HEK293T (cell line): ENCODE measurements at regions not wholly inside any gene's neighbourhood (a gene's known extent, or its start where the extent isn't known, plus 50 kb on each side); places are given as distances from the start of the nearest gene placed in this dataset.

Experiments used
- CTCF ChIA-PET: fragments of 350-600 bp; formaldehyde crosslinking; extraction: SDS; loops from one replicate; lab custom pipeline; 2021; ENCODE audit warnings: antibody characterized with exemption, inconsistent platforms; lab: Yijun Ruan, JAX
- POLR2A ChIA-PET: fragments of 350-600 bp; formaldehyde crosslinking; extraction: SDS; loops from one replicate; lab custom pipeline; 2020; ENCODE audit warnings: antibody characterized with exemption, inconsistent platforms; lab: Yijun Ruan, JAX
- DNase-seq: peaks from one replicate; pipeline ENCODE4 v3.0.0; 2012; ENCODE audit warnings: mixed read lengths; ENCODE audit errors: extremely low spot score
- ARNT ChIP-seq: fragments of 450-650 bp; IDR thresholded peaks from 2 replicates; pipeline ENCODE4 v1.6.1; 2017; ENCODE audit warnings: mild to moderate bottlenecking
- BHLHE40 ChIP-seq: fragments of 450-650 bp; IDR thresholded peaks from 2 replicates; pipeline ENCODE4 v1.6.1; 2016; ENCODE audit warnings: mild to moderate bottlenecking, moderate library complexity, borderline replicate concordance
- CTBP1 ChIP-seq: fragments of 450-650 bp; IDR thresholded peaks from 2 replicates; pipeline ENCODE4 v1.6.1; 2016; ENCODE audit warnings: borderline replicate concordance
- ELF4 ChIP-seq: fragments of 450-650 bp; IDR thresholded peaks from 2 replicates; pipeline ENCODE4 v1.6.1; 2017; ENCODE audit warnings: antibody characterized with exemption
- FOXA1 ChIP-seq: fragments of 450-650 bp; IDR thresholded peaks from 2 replicates; pipeline ENCODE4 v1.6.1; 2016; ENCODE audit warnings: mild to moderate bottlenecking
- FOXK2 ChIP-seq: fragments of 450-650 bp; IDR thresholded peaks from 2 replicates; pipeline ENCODE4 v1.6.1; 2016; ENCODE audit warnings: mild to moderate bottlenecking
- FOXM1 ChIP-seq: fragments of 450-650 bp; IDR thresholded peaks from 2 replicates; pipeline ENCODE4 v1.6.1; 2017; ENCODE audit warnings: mild to moderate bottlenecking, borderline replicate concordance
- HDGF ChIP-seq: fragments of 450-650 bp; IDR thresholded peaks from 2 replicates; pipeline ENCODE4 v1.6.1; 2017; ENCODE audit warnings: antibody characterized with exemption, borderline replicate concordance
- L3MBTL2 ChIP-seq: fragments of 450-650 bp; conservative IDR thresholded peaks from 2 replicates; pipeline ENCODE4 v1.6.1; 2016; ENCODE audit warnings: mild to moderate bottlenecking
- LEF1 ChIP-seq: fragments of 450-650 bp; IDR thresholded peaks from 2 replicates; pipeline ENCODE4 v1.6.1; 2017; ENCODE audit warnings: mild to moderate bottlenecking, borderline replicate concordance
- NFRKB ChIP-seq: fragments of 450-650 bp; IDR thresholded peaks from 2 replicates; pipeline ENCODE4 v1.6.1; 2016; ENCODE audit warnings: mild to moderate bottlenecking, moderate library complexity
- SP1 ChIP-seq: fragments of 450-650 bp; IDR thresholded peaks from 2 replicates; pipeline ENCODE4 v1.6.1; 2017
- SUZ12 ChIP-seq: fragments of 450-650 bp; IDR thresholded peaks from 2 replicates; pipeline ENCODE4 v1.6.1; 2016; ENCODE audit warnings: mild to moderate bottlenecking
- TARDBP ChIP-seq: fragments of 450-650 bp; IDR thresholded peaks from 2 replicates; pipeline ENCODE4 v1.6.1; 2016
- ZNF384 ChIP-seq: fragments of 450-650 bp; IDR thresholded peaks from 2 replicates; pipeline ENCODE4 v1.6.1; 2016
- TF ChIP-seq, protein P1 (sequence below): fragments of 450-650 bp; IDR thresholded peaks from 2 replicates; pipeline ENCODE4 v1.6.1; 2016

- no peak for DNase-seq
- ChIA-PET CTCF (no interaction called here), POLR2A (no interaction called here)
- TF ChIP-seq FOXK2: no peak
- no peak for TF ChIP-seq L3MBTL2
- no peak for TF ChIP-seq NFRKB
- TF ChIP-seq HDGF: no peak
- TF ChIP-seq ZNF384: no peak
- no peak for TF ChIP-seq ARNT
- no peak for TF ChIP-seq ELF4
- TF ChIP-seq FOXM1: no peak
- TF ChIP-seq BHLHE40: no peak
- no peak for TF ChIP-seq FOXA1
- TF ChIP-seq LEF1: no peak
- TF ChIP-seq SP1: no peak
- TF ChIP-seq TARDBP: no peak
- no peak for TF ChIP-seq CTBP1
- TF ChIP-seq, protein P1, sequence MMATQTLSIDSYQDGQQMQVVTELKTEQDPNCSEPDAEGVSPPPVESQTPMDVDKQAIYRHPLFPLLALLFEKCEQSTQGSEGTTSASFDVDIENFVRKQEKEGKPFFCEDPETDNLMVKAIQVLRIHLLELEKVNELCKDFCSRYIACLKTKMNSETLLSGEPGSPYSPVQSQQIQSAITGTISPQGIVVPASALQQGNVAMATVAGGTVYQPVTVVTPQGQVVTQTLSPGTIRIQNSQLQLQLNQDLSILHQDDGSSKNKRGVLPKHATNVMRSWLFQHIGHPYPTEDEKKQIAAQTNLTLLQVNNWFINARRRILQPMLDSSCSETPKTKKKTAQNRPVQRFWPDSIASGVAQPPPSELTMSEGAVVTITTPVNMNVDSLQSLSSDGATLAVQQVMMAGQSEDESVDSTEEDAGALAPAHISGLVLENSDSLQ: no peak
- TF ChIP-seq SUZ12: no peak
Observed at GRCh38 chr3:8236264-8236663, 265.4 kb upstream of the LMCD1 start.

GRCh38 chr3:8237893-8238292, 263.7 kb upstream of the LMCD1 start:
- CTCF ChIA-PET: no interaction called here
- POLR2A ChIA-PET: no interaction called here
- no peak for DNase-seq
- no peak for TF ChIP-seq L3MBTL2

GRCh38 chr3:8238432-8238831, 263.2 kb upstream of the LMCD1 start:
- ChIA-PET POLR2A (no interaction called here), CTCF (interaction anchor here (0.7 kb wide), 1 partner anchor 18 kb away, joined by 3 read pairs; no protein-coding TSS in a partner anchor)
- TF ChIP-seq ELF4 (no peak), CTBP1 (no peak), LEF1 (no peak), L3MBTL2 (no peak), ZNF384 (no peak), FOXK2 (no peak), FOXM1 (no peak), HDGF (no peak), ARNT (no peak), NFRKB (no peak), TARDBP (no peak), BHLHE40 (no peak), SUZ12 (no peak), SP1 (no peak), FOXA1 (no peak)
- TF ChIP-seq, protein P1: no peak
- DNase-seq: no peak

DNA sequence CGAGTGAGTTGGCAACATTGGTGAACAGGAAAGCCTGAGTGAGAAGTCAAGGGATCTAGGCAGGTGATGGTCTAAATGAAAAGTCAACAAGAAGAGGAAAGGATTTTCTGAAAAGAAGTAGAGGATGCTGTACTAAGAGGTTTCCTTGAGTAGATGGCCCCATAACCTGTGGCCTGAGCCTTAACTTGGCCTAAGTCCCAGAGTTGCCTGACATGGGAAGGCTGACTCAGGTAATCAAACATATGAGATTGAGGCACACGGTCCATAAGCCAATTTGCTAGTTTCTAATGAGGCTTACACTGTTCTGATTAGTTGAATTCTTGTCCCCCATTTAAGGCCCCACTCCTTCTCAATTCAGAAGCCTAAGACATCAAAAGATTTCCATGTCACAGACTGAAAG, 262.5 kb upstream of the LMCD1 start:
- ChIA-PET POLR2A (no interaction called here), CTCF (interaction anchor here (0.7 to 1.6 kb wide), 7 partner anchors 10 to 178 kb away, joined by 3 to 8 read pairs (median 4); no protein-coding TSS in a partner anchor)
- DNase-seq: no peak
- no peak for TF ChIP-seq NFRKB
- no peak for TF ChIP-seq ZNF384
- no peak for TF ChIP-seq HDGF
- no peak for TF ChIP-seq FOXA1
- no peak for TF ChIP-seq ARNT
- TF ChIP-seq L3MBTL2: no peak
- no peak for TF ChIP-seq LEF1
- no peak for TF ChIP-seq SP1
- TF ChIP-seq FOXM1: no peak
- TF ChIP-seq ELF4: no peak
- TF ChIP-seq BHLHE40: no peak
- no peak for TF ChIP-seq SUZ12
- no peak for TF ChIP-seq TARDBP
- no peak for TF ChIP-seq CTBP1
- no peak for TF ChIP-seq FOXK2
- TF ChIP-seq, protein P1: no peak

DNA sequence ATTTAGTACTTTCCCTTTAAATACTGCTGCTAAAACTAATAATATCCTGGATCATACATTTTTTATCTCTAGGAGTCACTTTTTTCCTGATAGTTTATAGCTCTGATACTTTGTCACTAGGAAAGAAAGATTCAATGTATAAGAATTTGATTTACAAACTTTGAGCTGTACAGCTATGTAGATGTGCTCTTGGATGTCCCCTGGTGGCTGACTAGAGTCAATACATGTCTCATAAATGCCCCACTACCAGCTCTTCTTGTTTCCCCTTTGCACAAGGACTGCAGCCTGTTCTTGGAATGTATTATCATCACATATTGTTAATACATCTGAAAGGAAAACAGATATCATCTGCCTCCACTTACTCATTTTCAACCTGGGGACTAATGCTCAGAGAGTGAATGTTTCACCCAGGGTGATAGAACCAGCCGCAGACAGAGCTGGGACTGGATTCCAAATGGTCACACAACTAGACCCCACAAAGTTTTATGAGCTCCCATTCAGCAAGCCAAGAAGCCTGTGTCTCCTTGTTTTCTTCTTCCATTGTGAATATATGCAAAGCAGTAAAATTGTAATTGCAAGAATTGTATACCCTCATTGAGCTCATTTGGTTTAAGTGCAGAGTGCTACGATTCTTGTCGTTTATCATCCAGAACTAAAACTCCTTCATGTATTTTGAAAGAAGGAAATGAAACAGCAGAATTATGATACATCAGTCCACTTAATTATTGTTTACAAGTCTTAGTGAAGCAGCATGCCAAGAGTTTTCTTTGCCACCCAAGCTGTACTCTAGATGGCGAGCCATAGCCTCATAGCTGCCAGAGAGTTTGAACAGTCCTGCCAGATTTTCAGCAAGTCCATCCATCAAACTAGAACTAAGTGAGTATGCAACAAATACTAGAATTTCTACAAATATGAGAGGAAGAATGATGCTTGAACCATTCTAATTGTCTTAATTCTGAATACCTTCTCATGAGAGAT, 261.6 kb upstream of the LMCD1 start:
- peak; percentile 50 for DNase-seq
- ChIA-PET POLR2A (no interaction called here), CTCF (interaction anchor here (0.9 to 1.6 kb wide), 6 partner anchors 9 to 177 kb away, joined by 3 to 8 read pairs (median 4); no protein-coding TSS in a partner anchor)
- TF ChIP-seq NFRKB (no peak), SUZ12 (no peak), ZNF384 (no peak), HDGF (no peak), BHLHE40 (no peak), ARNT (no peak), TARDBP (no peak), LEF1 (no peak), L3MBTL2 (no peak), FOXM1 (no peak), SP1 (no peak), ELF4 (no peak), CTBP1 (no peak), FOXA1 (no peak), FOXK2 (no peak)
- TF ChIP-seq, protein P1: no peak
